GM19239 (cell line): ENCODE measurements at regions not wholly inside any gene's neighbourhood (a gene's known extent, or its start where the extent isn't known, plus 50 kb on each side); places are given as distances from the start of the nearest gene placed in this dataset.

Experiments used
- DNase-seq: peaks from one replicate; pipeline ENCODE4 v3.0.0; 2011; ENCODE audit warnings: low spot score; ENCODE audit not compliant: insufficient read length
- FAIRE-seq: peaks from 2 replicates; lab custom pipeline; 2011; peaks lifted over from hg19 to GRCh38; lab: Jason Lieb, UNC

- FAIRE-seq: no peak
- DNase-seq: no peak
Observed at GRCh38 chr21:16502897-16503296, 773.1 kb downstream of the USP25 start.

DNA sequence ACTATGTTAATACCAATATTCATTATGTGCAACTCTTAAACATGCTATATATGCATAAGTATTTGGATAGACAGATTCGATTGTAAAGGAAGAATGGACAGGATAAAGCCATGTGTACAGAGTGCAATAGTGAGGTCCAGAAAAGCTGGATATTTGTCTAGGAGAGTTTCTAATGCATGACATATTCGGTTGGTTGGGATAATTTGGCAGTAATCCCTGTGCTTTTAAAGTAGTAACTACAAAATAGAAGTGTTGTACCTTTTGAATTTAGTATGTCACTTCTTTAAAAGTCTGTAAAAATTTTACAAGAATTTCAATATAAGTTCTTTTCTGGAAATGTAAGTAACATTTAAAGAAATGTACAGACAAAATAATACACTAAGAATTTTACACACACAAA, 774.5 kb downstream of the USP25 start:
- no peak for FAIRE-seq

GRCh38 chr21:16504766-16505165, 775.0 kb downstream of the USP25 start:
- DNase-seq (no peak), FAIRE-seq (no peak)

More for the DNA sequence above, 774.5 kb downstream of the USP25 start:
- DNase-seq: no peak

GRCh38 chr21:16509476-16509875, 779.7 kb downstream of the USP25 start:
- DNase-seq (no peak), FAIRE-seq (no peak)

DNA sequence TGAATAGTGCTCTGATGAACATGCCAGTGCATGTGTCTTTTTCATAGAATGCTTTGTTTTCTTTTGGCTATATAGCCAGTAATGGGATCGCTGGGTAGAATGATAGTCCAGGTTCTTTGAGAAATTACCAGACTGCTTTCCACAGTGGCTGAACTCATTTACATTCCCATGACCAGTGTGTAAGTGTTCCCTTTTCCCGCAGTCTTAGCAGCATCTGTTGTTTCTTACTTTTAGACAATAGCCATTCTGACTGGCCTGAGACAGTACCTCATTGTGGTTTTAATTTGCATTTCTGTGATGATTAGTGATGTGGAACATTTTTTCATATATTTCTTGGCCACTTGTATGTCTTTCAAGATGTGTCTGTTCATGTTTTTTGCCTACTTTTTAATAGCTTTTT, 784.5 kb downstream of the USP25 start:
- no peak for DNase-seq
- FAIRE-seq: no peak

- FAIRE-seq: no peak
- DNase-seq: no peak
Observed at GRCh38 chr21:16517383-16517782, 787.6 kb downstream of the USP25 start.

- FAIRE-seq (no peak), DNase-seq (no peak)
Observed at GRCh38 chr21:16519036-16519435, 789.3 kb downstream of the USP25 start.

GRCh38 chr21:16519644-16520043, 789.9 kb downstream of the USP25 start:
- no peak for FAIRE-seq
- no peak for DNase-seq

DNA sequence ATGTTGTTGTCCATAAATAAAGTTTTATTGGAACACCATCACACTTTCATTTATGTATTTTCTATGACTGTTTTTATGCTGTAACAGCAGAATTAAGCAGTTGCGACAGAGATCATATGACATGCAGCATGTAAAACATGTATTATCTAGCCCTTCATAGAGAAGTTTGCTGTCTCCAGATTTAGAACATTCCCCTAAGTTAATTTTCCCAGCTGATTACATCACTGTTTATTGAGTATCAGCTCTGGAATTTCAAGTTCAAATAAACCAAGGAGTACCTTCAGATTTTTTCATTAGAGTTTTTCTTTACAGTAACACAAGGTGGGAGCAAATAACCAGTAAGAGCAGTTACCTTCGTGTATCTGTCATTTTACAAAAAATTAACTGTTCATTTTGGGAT, 792.8 kb downstream of the USP25 start:
- FAIRE-seq (no peak), DNase-seq (no peak)

- DNase-seq: no peak
- FAIRE-seq: no peak
Observed at GRCh38 chr21:16530656-16531055, 800.9 kb downstream of the USP25 start.

DNA sequence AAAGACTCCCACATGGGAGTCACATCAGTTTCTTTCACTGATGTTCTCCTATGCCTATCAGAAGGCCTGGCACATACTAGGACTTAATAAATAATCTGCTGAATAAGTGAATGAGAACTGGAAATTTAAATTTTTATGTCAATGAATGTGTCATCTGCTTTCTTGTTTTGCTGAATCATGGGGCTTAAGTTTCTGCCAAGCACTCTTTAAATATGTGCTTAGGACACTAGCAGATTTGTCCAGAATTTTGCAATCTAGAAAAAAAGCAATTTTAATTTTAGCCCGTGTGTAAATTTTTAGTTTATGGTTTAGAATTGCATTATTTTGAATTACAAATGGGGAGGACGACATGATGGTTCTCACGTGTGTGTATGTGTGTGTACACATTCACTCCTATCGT, 803.1 kb downstream of the USP25 start:
- DNase-seq: no peak

GRCh38 chr21:16533692-16534407, 804.1 kb downstream of the USP25 start:
- FAIRE-seq: no peak

More for the DNA sequence above, 803.1 kb downstream of the USP25 start:
- FAIRE-seq: no peak

GRCh38 chr21:16534408-16535101, 804.8 kb downstream of the USP25 start:
- FAIRE-seq: no peak

More at GRCh38 chr21:16533692-16534407, 804.1 kb downstream of the USP25 start:
- DNase-seq: no peak

DNA sequence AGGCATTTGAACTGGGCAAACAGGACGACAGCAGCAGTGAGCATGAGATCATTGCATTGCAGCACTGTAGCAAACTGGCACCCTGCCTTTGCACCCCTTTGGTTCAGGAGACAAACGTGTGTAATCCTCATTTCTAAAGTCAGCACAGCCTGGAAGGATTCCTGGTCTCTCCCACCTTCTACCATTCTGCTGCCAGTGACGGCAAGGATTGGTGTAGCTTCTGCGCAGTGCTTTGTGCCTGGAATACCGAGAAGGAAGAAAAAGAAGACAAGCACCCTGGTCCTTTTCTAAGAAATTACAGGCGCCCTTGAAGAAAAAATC, 805.3 kb downstream of the USP25 start:
- DNase-seq (no peak), FAIRE-seq (no peak)

More at GRCh38 chr21:16534408-16535101, 804.8 kb downstream of the USP25 start:
- DNase-seq: no peak

GRCh38 chr21:16535626-16536025, 805.8 kb downstream of the USP25 start:
- FAIRE-seq: no peak
- no peak for DNase-seq

GRCh38 chr21:16536140-16536539, 806.4 kb downstream of the USP25 start:
- DNase-seq (no peak), FAIRE-seq (no peak)

DNA sequence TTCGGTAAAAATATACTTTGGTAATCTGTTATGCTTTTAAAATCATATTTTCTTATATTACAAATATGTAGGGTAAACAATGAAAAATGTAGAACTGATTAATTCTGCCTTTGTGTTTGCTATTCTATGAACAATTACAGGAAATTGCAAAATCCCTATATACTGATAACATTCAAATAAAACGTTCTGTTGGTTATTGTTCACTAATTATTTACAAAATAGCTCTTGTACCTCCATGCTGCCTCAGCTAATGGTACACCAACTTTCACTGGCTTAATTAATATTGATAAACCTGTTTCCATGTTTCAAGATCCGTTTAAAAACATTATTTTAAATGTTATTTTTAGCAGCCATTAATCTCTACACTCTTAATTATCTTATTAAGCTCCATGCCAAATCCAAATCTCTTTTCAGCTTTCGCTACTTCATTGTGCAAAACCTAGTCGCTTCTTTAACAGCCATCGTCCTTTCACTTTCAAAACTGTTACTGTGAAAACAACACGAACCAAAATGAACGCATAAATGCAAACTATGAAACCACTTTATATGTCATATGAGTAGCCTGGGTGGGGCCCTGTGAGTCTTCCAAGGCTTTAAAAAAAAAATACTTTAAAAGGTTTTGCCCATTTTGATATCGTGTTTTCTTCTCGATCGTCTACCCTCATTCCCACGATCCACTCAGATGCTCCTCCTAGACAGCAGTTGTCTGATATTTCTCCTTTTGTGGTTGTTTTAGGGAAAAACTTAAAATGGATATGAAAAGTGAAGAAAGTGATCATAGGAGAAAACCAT, 807.1 kb downstream of the USP25 start:
- no peak for FAIRE-seq
- DNase-seq: no peak

GRCh38 chr21:16537501-16537900, 807.7 kb downstream of the USP25 start:
- DNase-seq: no peak
- FAIRE-seq: no peak

DNA sequence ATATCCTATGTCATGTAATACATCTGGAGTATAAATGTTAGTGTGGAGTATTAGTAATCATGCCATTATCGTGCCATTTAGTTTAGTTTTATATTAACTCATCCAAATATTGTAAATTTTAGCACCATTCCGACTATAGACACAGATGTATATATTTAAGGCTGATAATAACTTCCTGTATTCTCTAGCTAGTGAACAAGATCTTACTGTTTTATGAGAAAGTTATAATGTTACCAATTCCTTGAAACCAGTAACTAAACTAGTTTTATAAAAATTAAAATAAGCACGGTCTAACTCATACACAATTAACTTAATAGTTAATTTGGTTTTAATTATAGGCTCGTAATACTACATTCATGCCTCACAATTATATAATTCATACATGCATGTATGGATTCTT, 808.6 kb downstream of the USP25 start:
- no peak for FAIRE-seq

DNA sequence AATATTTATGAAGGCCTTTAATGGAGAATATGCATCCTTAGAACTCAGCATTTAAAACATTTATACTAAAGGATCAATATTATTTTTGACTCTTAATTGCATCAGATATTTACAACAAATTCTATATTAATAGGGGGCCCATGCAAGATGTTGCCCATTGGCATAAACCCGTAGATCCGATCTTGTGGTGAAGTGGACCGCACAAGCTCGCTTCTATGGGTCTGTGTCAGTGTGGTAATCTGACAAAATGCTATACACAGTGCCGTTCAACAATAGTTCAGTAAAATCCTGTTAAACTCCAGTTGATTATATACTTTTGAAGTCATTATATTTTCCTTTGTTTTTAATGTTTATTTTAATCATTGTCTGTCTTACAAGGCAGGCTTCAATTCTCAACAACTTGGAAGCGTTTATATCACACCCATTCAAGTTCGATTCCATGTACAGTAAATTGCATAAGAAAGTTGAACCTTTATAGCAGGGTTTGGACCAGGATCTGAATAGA, 809.2 kb downstream of the USP25 start:
- DNase-seq (no peak), FAIRE-seq (no peak)

More for the DNA sequence above, 808.6 kb downstream of the USP25 start:
- no peak for DNase-seq
